Osteoblast (primary cell): ENCODE measurements at regions not wholly inside any gene's neighbourhood (a gene's known extent, or its start where the extent isn't known, plus 50 kb on each side); places are given as distances from the start of the nearest gene placed in this dataset.

Source experiments
- DNase-seq: peaks from one replicate; pipeline ENCODE4 v3.0.0; 2011; ENCODE audit warnings: low spot score, mixed read lengths; ENCODE audit not compliant: insufficient read length; ENCODE audit errors: missing footprints
- H2AFZ ChIP-seq: 2 replicates; pipeline ENCODE4 v1.6.0; 2011; ENCODE audit warnings: mild to moderate bottlenecking, low read length
- H3K27ac ChIP-seq: 2 replicates; pipeline ENCODE4 v1.5.1; 2011; ENCODE audit warnings: mild to moderate bottlenecking, low read depth, low read length, moderate library complexity
- H3K27me3 ChIP-seq: 2 replicates; pipeline ENCODE4 v1.6.0; 2012; ENCODE audit warnings: mild to moderate bottlenecking, control low read depth, inconsistent platforms, low read length, moderate library complexity; ENCODE audit not compliant: insufficient read depth
- H3K36me3 ChIP-seq: 2 replicates; pipeline ENCODE4 v1.5.1; 2011; ENCODE audit warnings: mild to moderate bottlenecking, low read length, control low read depth, moderate library complexity; ENCODE audit not compliant: insufficient read depth
- H3K4me1 ChIP-seq: 2 replicates; pipeline ENCODE4 v1.5.1; 2011; ENCODE audit warnings: mild to moderate bottlenecking, low read length, control low read depth, moderate library complexity; ENCODE audit not compliant: insufficient read depth
- H3K4me2 ChIP-seq: 2 replicates; pipeline ENCODE4 v1.6.0; 2011; ENCODE audit warnings: mild to moderate bottlenecking, low read length; ENCODE audit not compliant: insufficient read depth
- H3K4me3 ChIP-seq: fragments of 200-600 bp; sonication (generic); 3 replicates; pipeline ENCODE4 v1.5.1; 2012; ENCODE audit warnings: mild to moderate bottlenecking, low read length, inconsistent platforms; ENCODE audit not compliant: insufficient read depth
- H3K79me2 ChIP-seq: 2 replicates; pipeline ENCODE4 v1.6.0; 2012; ENCODE audit warnings: mild to moderate bottlenecking, low read length, control low read depth, inconsistent platforms; ENCODE audit not compliant: insufficient read depth
- H3K9me3 ChIP-seq: 2 replicates; pipeline ENCODE4 v1.5.1; 2011; ENCODE audit warnings: low read depth, low read length, control low read depth
- H4K20me1 ChIP-seq: 2 replicates; pipeline ENCODE4 v1.6.0; 2012; ENCODE audit warnings: mild to moderate bottlenecking, low read length, control low read depth; ENCODE audit not compliant: insufficient read depth
- CTCF ChIP-seq: IDR thresholded peaks from 2 replicates; pipeline ENCODE4 v1.5.1; 2011; ENCODE audit warnings: mild to moderate bottlenecking, low read depth, low read length, moderate library complexity; ENCODE audit errors: extremely low read depth

DNA sequence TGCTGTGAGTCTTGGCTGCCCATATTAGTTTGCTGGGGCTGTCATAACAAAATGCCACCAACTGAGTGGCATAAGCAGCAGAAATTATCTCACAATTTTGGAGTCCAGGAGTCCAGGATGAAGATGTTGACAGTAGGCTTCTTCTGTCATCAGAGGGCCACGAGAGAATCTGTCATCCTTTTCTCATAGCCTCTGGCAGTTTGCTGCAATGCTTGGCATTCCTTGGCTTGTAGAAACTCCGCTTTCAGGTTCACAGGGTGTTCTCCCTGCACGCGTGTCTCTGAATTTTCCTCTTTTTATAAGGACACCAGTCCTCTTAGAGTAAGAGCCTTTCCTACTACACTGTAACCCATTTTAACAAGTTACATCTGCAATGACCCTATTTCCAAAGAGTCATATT lies 838.4 kb downstream of the TFAP2A start:
- no peak overlapping the region for H3K4me3 ChIP-seq
- no peaks in the 10 kb centered on the region for H3K27me3 ChIP-seq
- H3K27ac ChIP-seq, result no peak overlapping the region
- no peaks in the 10 kb centered on the region for H3K36me3 ChIP-seq
- DNase-seq, result no peak
- no peak overlapping the region for H3K4me2 ChIP-seq
- H3K4me1 ChIP-seq, result no peaks in the 10 kb centered on the region
- TF ChIP-seq CTCF, result no peak
- no peaks in the 10 kb centered on the region for H4K20me1 ChIP-seq
- H3K9me3 ChIP-seq, result no peaks in the 10 kb centered on the region
- no peaks in the 10 kb centered on the region for H3K79me2 ChIP-seq
- H2AFZ ChIP-seq, result no peak overlapping the region

GRCh38 chr6:9566096-9566495 lies 848.8 kb downstream of the TFAP2A start:
- Histone ChIP-seq H3K36me3 (no peaks in the 10 kb centered on the region), H3K27ac (no peak overlapping the region), H3K4me1 (no peaks in the 10 kb centered on the region), H3K27me3 (no peaks in the 10 kb centered on the region), H2AFZ (no peak overlapping the region), H3K4me2 (no peak overlapping the region), H3K9me3 (no peaks in the 10 kb centered on the region), H3K79me2 (no peaks in the 10 kb centered on the region), H3K4me3 (no peak overlapping the region), H4K20me1 (no peaks in the 10 kb centered on the region)
- TF ChIP-seq CTCF, result no peak
- no peak for DNase-seq

GRCh38 chr6:9564021-9564420 lies 850.9 kb downstream of the TFAP2A start:
- Histone ChIP-seq H3K9me3 (no peaks in the 10 kb centered on the region), H3K36me3 (no peaks in the 10 kb centered on the region), H3K4me1 (no peaks in the 10 kb centered on the region), H3K79me2 (no peaks in the 10 kb centered on the region), H3K27me3 (no peaks in the 10 kb centered on the region), H3K4me2 (no peak overlapping the region), H3K4me3 (no peak overlapping the region), H4K20me1 (no peaks in the 10 kb centered on the region), H2AFZ (no peak overlapping the region), H3K27ac (no peak overlapping the region)
- no peak for DNase-seq
- TF ChIP-seq CTCF, result no peak

GRCh38 chr6:9563568-9563967 lies 851.3 kb downstream of the TFAP2A start:
- no peak for TF ChIP-seq CTCF
- Histone ChIP-seq H3K27ac (no peak overlapping the region), H3K4me2 (no peak overlapping the region)

More at GRCh38 chr6:9563568-9563967, 851.3 kb downstream of the TFAP2A start:
- Histone ChIP-seq H3K4me3 (no peak overlapping the region), H3K9me3 (no peaks in the 10 kb centered on the region), H3K36me3 (no peaks in the 10 kb centered on the region), H3K4me1 (no peaks in the 10 kb centered on the region), H4K20me1 (no peaks in the 10 kb centered on the region), H3K27me3 (no peaks in the 10 kb centered on the region), H2AFZ (no peak overlapping the region), H3K79me2 (no peaks in the 10 kb centered on the region)
- DNase-seq, result no peak
